ENCODE measurements at regions not wholly inside any gene's neighbourhood (a gene's known extent, or its start where the extent isn't known, plus 50 kb on each side); places are given as distances from the start of the nearest gene placed in this dataset.

DNA sequence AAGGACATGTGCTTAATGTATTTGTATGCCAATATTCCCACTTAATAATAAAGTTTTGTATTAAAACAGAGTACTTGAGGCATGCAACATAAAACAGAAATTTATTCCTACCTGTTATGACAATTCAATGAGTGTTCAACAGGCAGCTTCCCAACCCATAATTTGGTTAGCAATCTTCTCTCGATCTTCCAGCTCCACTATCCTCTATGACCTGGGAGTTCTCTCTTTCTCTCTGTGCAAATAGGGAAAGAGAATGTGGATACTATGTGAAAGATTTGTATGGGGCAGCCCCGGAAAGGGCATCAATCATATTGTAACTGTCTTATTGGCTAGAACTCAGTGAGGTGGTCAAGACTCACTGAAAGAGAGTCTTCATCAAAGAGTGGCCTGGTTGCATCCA is 644.9 kb upstream of the PCDH20 start:
- TF ChIP-seq, protein P1, sequence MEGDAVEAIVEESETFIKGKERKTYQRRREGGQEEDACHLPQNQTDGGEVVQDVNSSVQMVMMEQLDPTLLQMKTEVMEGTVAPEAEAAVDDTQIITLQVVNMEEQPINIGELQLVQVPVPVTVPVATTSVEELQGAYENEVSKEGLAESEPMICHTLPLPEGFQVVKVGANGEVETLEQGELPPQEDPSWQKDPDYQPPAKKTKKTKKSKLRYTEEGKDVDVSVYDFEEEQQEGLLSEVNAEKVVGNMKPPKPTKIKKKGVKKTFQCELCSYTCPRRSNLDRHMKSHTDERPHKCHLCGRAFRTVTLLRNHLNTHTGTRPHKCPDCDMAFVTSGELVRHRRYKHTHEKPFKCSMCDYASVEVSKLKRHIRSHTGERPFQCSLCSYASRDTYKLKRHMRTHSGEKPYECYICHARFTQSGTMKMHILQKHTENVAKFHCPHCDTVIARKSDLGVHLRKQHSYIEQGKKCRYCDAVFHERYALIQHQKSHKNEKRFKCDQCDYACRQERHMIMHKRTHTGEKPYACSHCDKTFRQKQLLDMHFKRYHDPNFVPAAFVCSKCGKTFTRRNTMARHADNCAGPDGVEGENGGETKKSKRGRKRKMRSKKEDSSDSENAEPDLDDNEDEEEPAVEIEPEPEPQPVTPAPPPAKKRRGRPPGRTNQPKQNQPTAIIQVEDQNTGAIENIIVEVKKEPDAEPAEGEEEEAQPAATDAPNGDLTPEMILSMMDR (IDR thresholded peaks at IDR 0.05) = no peak
- Histone ChIP-seq H3K79me2 (no peaks in the 10 kb centered on the region), H3K9ac (no peak overlapping the region), H2AFZ (no peak overlapping the region), H3K27me3 (ENCODE audit: control insufficient read depth, insufficient read depth, low read length) (no peaks in the 10 kb centered on the region), H3K4me2 (ENCODE audit: low read length) (no peak overlapping the region), H3K4me1 (no peaks in the 10 kb centered on the region), H3K27ac (no peak overlapping the region), H3K9me3 (ENCODE audit: control insufficient read depth, low read length) (no peaks in the 10 kb centered on the region), H3K36me3 (ENCODE audit: control insufficient read depth, insufficient read depth, low read length) (no peaks in the 10 kb centered on the region), H3K4me3 (ENCODE audit: low read depth, low read length) (no peak overlapping the region)

GRCh38 chr13:62057286-62057685 is 641.6 kb upstream of the PCDH20 start:
- Histone ChIP-seq H3K36me3 (ENCODE audit: control insufficient read depth, insufficient read depth, low read length) (no peaks in the 10 kb centered on the region), H3K9ac (no peak overlapping the region), H3K27ac (no peak overlapping the region), H3K9me3 (ENCODE audit: control insufficient read depth, low read length) (no peaks in the 10 kb centered on the region), H3K4me3 (ENCODE audit: low read depth, low read length) (no peak overlapping the region), H3K4me2 (ENCODE audit: low read length) (no peak overlapping the region), H3K27me3 (ENCODE audit: control insufficient read depth, insufficient read depth, low read length) (no peaks in the 10 kb centered on the region), H3K79me2 (no peaks in the 10 kb centered on the region), H3K4me1 (no peaks in the 10 kb centered on the region), H2AFZ (no peak overlapping the region)
- TF ChIP-seq, protein P1 (IDR thresholded peaks at IDR 0.05) = no peak

DNA sequence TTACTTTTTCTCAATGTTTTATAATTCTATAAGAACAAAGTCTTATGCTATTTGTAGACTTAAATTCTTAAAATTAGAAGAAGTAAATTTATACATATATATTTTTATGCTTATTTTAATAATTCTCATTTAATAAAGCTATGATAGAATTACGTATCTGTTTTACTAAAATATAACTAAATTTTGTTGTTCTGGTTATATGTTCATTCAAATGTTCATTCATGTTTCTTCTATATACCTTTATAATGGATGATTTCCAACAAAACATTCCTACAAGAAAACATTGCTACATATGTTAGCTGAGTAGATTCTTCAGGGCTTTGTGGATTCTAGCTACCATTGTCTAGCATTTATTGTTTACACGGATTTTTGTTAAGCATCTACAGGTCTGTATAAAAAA is 634.3 kb upstream of the PCDH20 start:
- Histone ChIP-seq H3K9ac (no peak overlapping the region), H3K4me3 (ENCODE audit: low read depth, low read length) (no peak overlapping the region), H2AFZ (no peak overlapping the region), H3K79me2 (no peaks in the 10 kb centered on the region), H3K36me3 (ENCODE audit: control insufficient read depth, insufficient read depth, low read length) (no peaks in the 10 kb centered on the region), H3K9me3 (ENCODE audit: control insufficient read depth, low read length) (no peaks in the 10 kb centered on the region), H3K4me1 (no peaks in the 10 kb centered on the region), H3K4me2 (ENCODE audit: low read length) (no peak overlapping the region), H3K27ac (no peak overlapping the region), H3K27me3 (ENCODE audit: control insufficient read depth, insufficient read depth, low read length) (no peaks in the 10 kb centered on the region)
- TF ChIP-seq, protein P1 (IDR thresholded peaks at IDR 0.05) = no peak

- TF ChIP-seq, protein P1 (IDR thresholded peaks at IDR 0.05) = no peak
- Histone ChIP-seq H3K27ac (no peak overlapping the region), H2AFZ (no peak overlapping the region), H3K36me3 (ENCODE audit: control insufficient read depth, insufficient read depth, low read length) (no peaks in the 10 kb centered on the region), H3K9ac (no peak overlapping the region), H3K4me2 (ENCODE audit: low read length) (no peak overlapping the region), H3K4me3 (ENCODE audit: low read depth, low read length) (no peak overlapping the region), H3K4me1 (no peaks in the 10 kb centered on the region), H3K27me3 (ENCODE audit: control insufficient read depth, insufficient read depth, low read length) (no peaks in the 10 kb centered on the region), H3K79me2 (no peaks in the 10 kb centered on the region), H3K9me3 (ENCODE audit: control insufficient read depth, low read length) (no peaks in the 10 kb centered on the region)
These were observed 630.9 kb upstream of the PCDH20 start for GRCh38 chr13:62046512-62046911.

DNA sequence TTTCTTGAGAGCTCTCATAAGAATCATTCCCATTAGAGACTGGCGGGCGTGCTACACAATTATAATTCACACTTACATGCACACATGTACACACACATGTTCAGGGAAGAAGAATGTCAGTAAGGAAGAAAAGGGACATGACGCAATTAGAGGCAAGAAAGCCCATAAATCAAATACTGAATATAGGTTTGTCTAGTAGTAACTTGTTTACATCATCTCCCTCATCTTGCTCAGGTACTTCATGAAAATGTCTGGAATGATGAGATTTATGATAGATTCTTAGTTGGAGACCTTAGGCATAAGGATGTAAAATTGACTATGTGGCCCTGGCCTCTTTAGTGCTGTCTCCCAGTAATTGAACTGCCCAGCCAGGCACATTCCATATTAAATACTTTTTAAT is 628.0 kb upstream of the PCDH20 start:
- no peaks in the 10 kb centered on the region for H3K27me3 ChIP-seq (ENCODE audit: control insufficient read depth, insufficient read depth, low read length)
- TF ChIP-seq, protein P1 (IDR thresholded peaks at IDR 0.05) = no peak
- H3K9me3 ChIP-seq (ENCODE audit: control insufficient read depth, low read length) = no peaks in the 10 kb centered on the region
- H3K36me3 ChIP-seq (ENCODE audit: control insufficient read depth, insufficient read depth, low read length) = no peaks in the 10 kb centered on the region
- no peak overlapping the region for H3K4me3 ChIP-seq (ENCODE audit: low read depth, low read length)
- no peak overlapping the region for H3K9ac ChIP-seq
- no peaks in the 10 kb centered on the region for H3K4me1 ChIP-seq
- no peak overlapping the region for H3K27ac ChIP-seq
- H2AFZ ChIP-seq = no peak overlapping the region
- no peak overlapping the region for H3K4me2 ChIP-seq (ENCODE audit: low read length)
- no peaks in the 10 kb centered on the region for H3K79me2 ChIP-seq

All from parathyroid adenoma (tissue), 2 donors.